GM21381 (cell line): ENCODE measurements at regions not wholly inside any gene's neighbourhood (a gene's known extent, or its start where the extent isn't known, plus 50 kb on each side); places are given as distances from the start of the nearest gene placed in this dataset.

ENCODE experiments used
- ATAC-seq: cut with Tn5 transposase; IDR thresholded peaks from one replicate; pipeline ENCODE4 v1.9.1; 2021; ENCODE audit warnings: mild to moderate bottlenecking, moderate library complexity; ENCODE audit not compliant: unreplicated experiment

DNA sequence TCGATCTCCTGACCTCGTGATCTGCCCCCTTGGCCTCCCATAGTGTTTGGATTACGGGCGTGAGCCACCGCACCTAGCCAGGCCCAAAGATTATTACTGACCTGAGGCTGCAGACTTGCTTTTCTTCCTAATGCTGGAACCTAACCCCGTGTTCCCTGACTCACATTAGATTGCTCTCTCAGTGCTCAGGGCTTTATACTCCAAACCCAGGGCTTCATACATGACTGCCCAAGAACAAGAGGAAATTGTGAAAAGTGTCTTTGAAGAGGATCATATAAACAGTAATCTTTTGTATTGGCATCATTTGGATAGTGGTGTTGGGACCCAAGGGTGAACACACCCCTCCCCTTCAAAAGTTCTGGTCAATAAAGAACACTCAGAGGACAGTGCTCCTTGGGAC, 233.3 kb upstream of the TAS2R1 start:
- ATAC-seq, result no peak

GRCh38 chr5:9861666-9862256, 231.6 kb upstream of the TAS2R1 start:
- no peak for ATAC-seq

DNA sequence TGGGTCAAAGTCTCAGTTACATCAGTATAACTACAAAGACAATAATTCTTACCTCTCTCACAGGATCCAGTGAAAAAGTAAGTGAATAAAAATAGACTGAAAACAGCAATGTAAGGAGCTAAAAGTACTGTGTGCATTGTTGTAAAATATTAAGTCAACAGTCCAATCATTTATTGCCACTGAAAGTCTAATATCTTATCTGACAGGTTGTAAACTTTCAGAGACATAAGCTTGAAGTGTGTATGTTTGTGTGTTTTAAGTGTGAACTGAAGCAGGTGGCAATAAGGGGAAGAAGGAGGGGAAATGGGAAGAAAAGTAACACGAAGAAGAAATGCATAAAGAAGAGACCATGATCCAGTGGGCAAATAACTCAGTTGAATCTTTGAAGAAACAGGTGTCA, 229.7 kb upstream of the TAS2R1 start:
- ATAC-seq, result no peak

GRCh38 chr5:9858043-9858442, 227.9 kb upstream of the TAS2R1 start:
- ATAC-seq, result no peak

GRCh38 chr5:9853309-9853708, 223.2 kb upstream of the TAS2R1 start:
- ATAC-seq, result no peak

DNA sequence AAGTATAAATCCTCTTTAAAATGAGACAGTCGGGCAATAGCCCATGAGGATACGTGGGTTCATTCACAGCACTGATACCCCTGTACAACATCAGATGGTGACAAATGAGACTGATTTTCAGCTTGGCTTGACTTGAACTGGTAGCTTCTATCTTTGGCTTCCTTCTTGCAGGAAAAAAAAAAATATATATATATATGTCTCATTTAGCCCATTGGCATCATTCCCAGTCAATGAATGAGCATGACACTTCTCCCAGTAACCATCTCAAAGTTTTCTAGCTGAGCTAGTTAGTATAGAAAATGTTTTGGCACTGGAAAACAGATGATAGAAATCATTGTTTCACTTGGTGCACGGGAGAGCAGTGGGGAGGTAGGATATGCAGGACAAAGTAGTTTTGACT, 222.5 kb upstream of the TAS2R1 start:
- no peak for ATAC-seq

DNA sequence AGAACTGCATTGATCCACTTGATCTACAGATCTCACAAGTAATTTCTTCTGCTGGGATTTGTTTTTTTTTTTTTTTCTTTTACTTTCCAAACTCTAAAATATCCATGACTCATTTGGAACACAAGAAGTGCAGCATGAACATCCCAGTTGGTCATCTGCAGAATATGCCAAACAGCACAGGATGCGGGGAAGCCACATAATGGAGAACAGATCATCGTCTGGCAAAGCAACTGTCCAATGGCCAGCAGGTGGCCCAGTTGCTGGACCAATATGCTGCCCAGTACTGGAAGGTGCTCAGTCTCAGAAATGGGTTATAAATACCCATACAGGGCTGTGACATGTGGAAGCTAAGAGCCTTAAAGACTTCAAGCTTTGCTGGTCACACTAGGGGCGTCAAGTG, 221.3 kb upstream of the TAS2R1 start:
- ATAC-seq, result no peak

DNA sequence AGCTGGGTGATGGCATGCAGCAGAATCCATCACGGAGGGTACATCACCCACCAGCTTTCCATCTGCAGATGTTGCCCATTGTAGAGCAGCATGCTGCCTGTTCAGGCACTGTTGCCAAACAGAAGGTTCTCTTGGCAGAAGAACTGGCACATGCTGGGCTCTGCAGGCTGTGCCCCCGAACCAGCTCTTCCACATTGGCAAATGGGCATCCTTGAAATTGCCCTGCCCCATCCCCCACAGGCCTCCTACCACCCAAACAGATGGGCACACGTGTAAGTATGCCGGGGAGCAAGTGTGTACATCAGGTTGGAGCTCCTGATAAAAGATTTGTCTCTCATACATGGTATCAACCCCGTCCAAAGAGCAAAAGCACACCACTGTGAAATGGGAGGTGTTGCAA, 220.3 kb upstream of the TAS2R1 start:
- no peak for ATAC-seq

DNA sequence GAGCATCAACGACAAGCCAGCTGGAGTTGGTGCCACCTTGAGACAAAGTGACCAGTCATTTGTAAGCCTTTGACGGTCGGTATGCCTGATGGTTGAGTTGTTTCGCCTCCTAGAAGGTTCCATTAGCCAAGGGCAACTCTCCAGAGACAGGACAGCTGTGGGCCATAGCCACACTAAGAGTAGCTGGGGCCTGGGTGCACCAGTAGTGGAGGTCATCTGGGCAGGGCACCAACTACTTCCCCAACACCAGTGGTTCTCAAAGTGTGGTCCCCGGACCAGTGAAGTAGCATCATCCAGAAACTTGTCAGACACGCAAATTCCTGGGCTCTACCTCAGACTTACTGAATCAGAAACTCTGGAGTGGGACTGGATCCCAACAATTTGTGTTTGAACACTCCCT, 217.5 kb upstream of the TAS2R1 start:
- no peak for ATAC-seq

- ATAC-seq, result no peak
Observed at GRCh38 chr5:9845185-9845584, 215.0 kb upstream of the TAS2R1 start.

DNA sequence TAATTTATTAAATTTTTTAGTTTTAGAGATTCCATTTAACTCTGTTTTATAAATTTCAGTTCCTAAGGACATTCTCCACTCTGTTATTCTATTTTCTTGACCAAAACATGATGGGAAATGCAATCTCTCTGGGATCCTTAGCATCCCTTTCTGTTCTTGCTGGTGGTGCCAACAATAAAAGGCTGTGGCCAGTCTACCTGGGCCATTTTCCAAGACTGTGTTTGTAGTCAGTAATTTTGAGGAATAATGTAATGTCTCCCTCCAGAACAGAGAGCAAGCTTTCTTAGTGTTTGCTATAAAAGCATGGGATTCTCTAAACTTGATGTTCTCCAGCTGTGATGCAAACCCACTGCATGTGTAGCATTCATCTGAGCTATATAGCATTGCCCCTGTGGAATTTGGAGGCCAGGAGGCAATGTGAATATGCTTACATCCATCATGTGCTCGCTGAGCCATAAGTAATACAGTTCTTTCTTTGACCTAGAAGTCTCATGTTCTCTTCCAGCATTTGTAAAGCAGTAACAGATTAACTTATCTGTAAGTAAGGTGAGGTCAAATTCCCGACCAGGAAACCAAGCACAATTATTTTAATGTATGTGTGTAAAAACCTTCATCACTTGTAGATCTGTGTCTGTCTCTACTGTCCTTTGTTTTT, 211.5 kb upstream of the TAS2R1 start:
- no peak for ATAC-seq

GRCh38 chr5:9838916-9839315, 208.8 kb upstream of the TAS2R1 start:
- no peak for ATAC-seq

DNA sequence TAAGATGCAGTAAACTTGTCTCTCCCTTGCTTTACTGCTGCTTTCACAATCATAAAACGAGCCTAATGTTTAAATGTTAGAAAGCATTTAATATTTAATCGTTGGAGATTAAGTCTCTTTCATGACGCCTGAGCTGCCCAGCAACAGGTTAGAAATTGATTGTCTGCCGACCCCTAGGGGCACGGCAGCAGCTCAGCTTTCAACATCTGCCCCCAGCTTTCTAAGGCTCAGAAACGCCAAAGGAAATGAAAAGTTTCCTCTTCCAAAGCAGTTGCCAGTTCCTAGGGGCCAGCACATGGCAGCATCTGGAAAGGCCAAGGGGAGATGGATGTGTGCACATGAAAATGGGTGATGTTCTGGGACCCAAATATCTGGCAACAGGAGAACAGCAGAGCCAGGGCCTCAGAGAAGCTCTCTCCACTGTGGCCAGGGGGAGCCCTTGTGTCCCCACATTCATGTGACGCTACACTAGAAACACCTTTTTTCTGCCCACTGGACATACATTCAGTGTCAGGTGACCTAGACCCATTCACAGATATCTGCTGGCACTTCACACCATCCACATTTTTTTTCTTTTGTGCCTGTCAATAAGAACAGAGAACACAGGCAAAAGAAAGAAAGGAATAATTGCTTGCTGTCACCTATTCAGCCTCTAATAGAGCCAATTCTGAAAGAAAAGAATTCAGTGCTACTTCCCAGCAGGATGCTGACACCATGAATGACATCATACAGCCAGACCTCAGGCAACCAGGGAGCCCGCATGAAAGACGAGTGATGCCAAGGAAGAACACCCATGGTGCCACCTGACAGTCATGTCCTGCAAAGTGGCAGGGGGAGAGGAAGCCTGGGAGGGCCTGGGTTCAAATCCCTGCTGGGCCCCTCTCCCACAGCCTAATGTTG, 205.0 kb upstream of the TAS2R1 start:
- ATAC-seq, result no peak

- ATAC-seq, result no peak
Observed at GRCh38 chr5:9833871-9834270, 203.7 kb upstream of the TAS2R1 start.

DNA sequence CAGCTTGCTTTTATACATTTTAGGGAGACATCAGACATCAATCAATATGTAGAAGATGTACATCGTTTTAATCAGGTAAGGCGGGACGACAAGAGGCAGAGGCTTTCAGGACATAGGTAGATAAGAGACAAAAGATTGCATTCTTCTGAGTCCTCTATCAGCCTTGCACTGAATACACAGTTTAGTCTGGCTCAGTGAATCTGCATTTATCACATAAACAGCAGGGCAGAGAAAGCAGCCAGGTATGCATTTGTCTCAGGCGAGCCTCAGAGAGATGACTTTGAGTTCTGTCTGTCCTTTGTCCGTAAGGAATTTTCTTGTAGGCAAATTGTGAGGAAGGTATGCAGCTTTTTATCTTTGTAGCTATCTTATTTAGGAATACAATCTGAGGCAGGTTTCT, 202.8 kb upstream of the TAS2R1 start:
- no peak for ATAC-seq

DNA sequence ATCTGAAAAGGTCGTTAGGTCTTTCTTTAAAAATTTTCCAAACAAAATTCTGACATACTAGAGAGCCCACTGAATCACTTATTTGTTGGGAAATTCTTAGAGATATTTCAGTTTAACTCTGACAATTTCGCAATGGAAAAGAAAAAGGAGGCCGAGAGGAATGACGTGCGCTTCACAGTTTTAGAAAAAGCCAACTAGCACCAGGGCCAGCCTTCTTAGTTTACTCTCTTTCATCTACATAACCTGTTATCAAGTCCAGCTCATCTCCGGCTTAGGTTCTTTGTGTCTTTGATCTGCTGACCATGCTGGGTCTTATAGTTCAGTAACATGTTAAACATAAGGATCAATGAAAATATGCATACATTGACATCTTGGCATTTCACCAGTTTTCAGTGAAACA, 201.7 kb upstream of the TAS2R1 start:
- no peak for ATAC-seq

DNA sequence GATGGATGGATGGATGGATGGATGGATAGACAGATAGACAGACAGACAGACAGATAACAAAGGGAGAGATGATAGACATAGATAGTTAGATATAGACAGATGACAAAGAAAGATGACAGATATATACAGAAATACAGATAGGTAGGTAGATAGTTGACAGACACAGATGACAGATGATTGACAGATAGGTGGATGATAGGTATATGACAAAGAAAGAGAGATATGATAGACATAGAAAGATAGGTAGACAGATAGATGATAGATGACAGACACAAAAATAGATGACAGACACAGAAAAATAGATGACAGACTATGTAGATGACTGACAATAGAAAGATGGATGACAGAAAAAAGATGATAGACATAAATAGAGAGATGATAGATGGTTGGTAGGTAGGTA, 200.0 kb upstream of the TAS2R1 start:
- no peak for ATAC-seq

DNA sequence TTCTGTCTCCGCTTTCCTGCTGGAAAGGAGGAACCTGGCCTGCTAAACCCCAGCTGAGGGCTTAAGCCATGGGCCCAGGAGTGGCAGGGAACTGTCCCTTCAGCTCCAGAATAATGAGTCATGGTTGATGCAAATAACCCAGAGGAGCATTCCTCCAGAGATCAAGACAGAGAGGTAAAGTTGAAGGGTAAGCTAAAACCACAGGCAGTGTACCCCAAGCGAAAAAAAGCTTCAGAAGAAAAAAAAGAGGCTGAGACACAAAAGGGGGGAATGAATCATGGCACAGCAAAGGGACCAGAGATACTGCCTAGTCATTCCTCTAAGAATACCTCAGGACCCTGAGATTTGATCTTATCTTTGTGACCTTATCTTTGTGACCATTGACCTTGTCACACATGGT, 199.5 kb upstream of the TAS2R1 start:
- ATAC-seq, result no peak

DNA sequence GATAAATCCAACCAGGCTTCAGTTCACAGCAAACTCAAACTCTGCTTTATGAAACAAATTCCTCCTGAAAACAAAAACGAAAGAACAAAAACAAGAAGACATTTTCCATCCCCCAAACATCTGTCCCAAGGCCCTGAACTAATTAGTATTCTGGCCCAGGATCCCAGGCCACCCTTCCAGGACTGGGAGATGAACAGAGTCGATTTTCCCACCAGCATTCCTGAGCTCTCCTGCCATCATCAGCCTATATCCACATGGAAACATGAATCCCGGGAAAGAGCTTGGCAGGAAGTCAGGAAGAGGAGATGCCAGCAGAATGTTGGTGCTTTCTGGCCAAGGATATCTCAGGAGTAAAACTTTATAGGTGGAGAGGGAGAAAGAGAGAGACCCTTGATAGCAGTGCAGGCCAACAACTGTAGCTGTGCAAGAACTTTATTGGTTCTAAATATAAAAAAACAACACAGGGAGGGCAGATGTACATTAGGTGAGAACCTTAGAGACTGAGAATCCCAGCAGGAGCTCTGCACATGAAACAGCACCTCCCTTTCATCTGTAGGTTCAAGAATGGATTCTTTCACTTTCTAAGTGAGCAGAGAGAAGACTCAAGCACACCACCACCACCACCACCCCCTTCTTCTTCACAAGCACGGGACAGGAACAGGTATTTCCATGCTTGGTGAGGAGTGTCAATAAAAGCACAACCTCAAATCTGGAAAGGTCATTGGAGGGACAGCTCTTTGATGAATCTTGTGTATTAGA, 190.7 kb upstream of the TAS2R1 start:
- no peak for ATAC-seq

DNA sequence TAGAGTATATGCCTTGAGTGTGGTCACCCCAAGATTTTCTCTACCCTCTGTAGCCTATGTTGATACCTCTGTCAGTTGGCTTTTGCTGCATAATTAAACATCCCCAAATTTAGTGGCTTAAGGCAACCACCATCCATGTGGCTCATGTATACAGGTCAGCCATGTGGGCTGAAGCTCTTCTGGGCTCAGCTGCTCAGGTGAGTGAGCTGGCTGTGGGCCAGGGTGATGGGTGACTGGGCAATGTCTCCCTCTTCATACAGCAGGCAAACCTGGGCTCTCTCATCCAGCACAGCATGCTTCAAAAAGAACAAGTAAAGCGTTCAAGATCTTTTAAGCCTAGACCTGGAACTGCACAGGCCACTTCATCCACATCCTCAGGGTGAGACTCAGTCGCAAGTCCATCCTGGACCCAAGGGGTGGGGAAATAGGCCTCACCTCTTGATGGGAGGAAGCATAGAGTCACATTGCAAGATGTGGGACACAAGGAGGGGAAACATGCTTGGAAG, 188.2 kb upstream of the TAS2R1 start:
- no peak for ATAC-seq

- no peak for ATAC-seq
Observed at GRCh38 chr5:9817819-9818218, 187.7 kb upstream of the TAS2R1 start.
